ENCODE measurements at regions not wholly inside any gene's neighbourhood (a gene's known extent, or its start where the extent isn't known, plus 50 kb on each side); places are given as distances from the start of the nearest gene placed in this dataset.
A peak's percentile ranks its signal among the peaks of the same experiment; 100 is the strongest.

DNA sequence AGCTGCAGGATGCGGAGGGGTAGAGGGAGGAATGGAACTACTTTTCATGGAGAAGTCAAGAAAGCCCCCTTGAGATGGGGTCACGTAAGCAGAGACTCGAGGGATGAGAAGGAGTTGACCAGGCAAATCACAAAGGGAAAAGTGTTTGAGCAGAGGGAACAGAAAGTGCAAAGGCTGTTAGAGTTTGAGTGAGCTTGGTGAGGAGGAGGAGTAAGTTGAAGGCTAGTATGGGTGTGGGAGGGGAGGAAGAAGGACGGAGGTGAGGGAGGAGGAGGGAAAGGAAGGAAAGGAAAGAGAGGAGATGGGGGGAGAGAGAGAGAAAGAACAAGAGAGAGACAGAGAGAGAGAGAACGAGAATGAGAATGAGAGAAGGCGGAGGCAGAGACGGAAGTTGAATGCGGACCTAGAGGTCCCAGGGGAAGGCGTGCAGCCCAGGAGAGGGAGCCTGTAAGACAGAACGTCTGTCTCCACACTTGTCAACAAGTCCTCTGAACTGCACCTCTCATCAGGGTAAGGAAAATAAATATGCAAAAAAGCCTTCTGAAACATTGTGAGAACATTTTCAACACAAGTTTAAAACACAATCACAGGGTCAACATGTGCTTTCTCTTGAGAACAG, 279.8 kb upstream of the EEF2KMT start:
- no peak for DNase-seq (ENCODE audit: low spot score)

- DNase-seq (ENCODE audit: low spot score): no peak
Observed at GRCh38 chr16:5374184-5374583, 276.6 kb upstream of the EEF2KMT start.

DNA sequence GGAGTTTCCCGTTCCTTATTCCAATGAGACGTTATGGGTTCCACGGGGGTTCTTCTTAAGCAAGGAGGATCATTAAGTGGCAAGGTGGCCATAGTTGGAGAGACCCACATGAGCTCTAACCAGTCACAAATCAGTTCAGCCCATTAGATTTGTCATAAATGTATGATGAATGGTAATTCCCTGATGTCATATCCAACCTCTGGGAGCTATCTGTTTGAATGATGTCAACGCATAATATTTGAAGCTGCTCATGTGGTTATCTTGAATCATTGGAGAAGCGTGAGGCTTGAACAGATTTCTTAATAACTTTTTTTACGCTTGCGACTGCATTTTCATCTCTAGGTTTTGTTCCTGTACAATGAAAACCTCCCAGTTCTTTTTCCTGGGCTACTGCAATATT, 270.4 kb upstream of the EEF2KMT start:
- DNase-seq (ENCODE audit: low spot score): no peak

GRCh38 chr16:5366126-5366525, 268.5 kb upstream of the EEF2KMT start:
- no peak for DNase-seq (ENCODE audit: low spot score)

DNA sequence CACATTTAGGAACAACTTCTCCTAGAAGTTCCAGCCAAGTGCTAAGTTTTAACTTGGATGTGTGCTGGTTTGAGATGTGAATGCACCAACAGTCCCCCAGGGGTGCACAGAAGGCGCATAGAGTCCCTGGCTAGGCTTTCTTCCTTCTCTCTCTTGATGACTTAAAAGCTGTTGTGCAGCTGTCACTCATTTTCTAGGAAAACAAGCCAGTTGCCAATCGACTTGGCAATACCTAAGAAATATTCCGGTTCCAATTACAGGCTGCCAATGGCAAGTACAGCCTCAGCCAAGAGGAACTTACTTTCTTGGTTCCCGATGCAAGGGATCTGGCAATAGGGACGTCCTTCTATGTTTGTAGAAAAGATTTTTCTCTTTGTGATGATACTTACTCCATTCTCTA, 266.6 kb upstream of the EEF2KMT start:
- peak; percentile 15 for DNase-seq (ENCODE audit: low spot score)

DNA sequence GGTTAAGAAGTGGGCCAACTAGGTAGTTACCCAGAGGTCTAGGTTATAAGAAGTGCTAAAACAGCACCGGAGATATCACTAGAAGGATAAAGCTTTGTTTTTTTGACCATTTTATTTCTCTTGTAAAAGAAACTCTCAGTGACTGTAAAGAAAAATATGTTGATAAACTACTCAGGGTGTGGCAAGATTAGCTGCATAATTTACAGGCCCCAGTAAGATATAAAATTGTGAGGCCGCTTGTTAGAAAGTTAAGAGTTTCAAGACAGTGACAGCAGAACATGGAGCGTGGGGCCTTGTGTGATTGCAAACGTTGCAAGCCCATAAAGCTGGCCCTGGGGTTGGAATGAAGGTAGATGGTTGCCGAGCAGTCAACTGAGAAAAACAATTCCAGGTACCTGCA, 263.7 kb upstream of the EEF2KMT start:
- DNase-seq (ENCODE audit: low spot score): no peak

GRCh38 chr16:5354645-5355044, 257.1 kb upstream of the EEF2KMT start:
- no peak for DNase-seq (ENCODE audit: low spot score)

DNA sequence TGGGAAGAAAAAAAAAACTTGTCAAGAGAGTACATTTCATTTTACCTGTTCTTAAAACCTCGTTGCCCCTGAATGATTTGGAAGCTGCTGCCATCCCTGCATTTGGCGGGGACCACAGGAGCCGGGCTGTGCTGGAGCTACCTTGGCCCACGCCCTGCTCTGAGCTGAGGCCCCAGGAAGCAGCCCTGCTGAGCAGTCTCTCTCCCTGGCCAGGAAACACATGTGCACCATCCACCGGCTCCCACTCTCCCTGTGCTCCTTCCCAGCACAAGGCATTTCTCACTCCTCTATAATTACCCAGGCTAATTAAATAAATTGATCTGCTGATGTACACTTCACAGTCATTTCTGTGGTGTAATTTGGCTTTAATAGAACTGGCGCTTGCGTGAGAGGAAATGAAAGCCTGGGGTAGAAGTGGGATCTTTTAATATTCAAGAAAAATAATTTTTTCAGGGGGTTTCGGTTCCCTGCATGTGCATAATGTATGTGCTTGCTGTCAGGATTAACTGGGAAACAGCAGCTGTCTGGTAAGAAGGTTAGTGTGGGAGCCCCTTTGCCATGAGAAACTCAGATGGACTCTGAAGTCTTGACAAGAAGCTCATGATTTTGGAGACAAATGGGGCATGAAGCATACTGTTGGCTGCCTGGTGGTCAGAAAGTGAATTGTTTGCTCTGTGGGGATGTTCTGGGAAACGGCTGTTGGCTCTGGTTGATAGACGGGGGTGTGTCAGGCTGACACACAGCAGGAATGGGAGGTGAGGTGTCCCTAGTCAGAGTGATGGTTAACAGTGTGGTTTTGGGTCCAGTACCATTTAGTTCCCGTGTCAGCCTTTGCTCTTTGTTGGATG, 252.3 kb upstream of the EEF2KMT start:
- peak; percentile 7 for DNase-seq (ENCODE audit: low spot score)

- no peak for DNase-seq (ENCODE audit: low spot score)
Observed at GRCh38 chr16:5349101-5349500, 251.5 kb upstream of the EEF2KMT start.

DNA sequence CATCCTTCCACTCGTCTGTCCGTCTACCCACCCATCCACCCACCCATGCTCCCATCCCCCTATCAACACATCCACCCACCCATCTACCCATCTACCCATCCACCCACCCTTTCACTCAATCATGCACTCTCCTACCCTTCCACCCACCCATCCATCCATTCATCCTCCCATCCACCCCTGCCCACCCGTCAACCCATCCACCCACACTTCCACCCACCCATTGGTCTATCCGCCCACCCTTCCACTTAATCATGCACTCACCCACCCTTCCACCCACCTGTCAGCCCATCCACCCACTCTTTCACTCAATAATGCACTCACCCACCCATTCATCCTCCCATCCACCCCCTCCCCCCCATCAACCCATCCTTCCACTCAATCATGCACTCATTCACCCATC, 250.0 kb upstream of the EEF2KMT start:
- no peak for DNase-seq (ENCODE audit: low spot score)

DNA sequence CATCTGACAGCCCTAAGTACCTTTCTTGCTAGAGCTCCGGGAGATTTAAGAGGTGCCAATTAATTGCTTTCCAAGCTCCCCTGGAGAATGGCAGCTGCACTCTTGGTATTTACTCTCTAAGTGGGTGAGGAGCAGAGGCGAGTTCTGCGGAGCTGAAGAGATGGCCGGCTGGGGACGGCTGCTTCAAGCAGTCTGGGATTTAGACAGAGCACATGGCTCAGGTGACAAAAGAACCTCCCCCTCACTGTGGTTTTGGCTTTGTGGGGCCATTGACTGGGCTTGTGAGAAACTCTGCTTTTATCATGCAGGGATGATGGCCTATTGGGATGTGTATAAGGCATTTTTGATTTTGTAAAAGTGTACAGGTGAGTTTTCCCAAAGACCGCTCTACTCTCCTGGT, 239.3 kb upstream of the EEF2KMT start:
- DNase-seq (ENCODE audit: low spot score): no peak

DNA sequence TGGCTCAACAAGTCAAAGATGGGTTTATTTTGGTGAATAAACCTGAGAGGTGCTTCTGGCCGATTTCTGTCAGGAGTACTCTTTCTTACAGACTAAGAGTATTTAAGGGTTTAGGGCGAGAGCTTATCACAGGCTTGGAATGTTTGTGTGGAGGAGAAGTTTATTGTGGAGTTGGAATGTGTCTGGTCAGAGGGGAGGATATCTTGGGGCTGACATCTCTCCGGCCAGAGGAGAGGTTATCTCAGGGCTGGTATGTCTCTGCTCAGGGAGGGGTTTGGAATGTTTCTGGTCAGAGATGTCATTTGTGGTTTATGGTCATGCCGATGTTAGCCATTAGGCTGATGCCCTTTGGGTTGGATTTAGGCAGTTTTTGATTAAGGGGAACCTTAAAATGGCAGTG, 236.4 kb upstream of the EEF2KMT start:
- DNase-seq (ENCODE audit: low spot score): no peak

GRCh38 chr16:5333126-5333525, 235.5 kb upstream of the EEF2KMT start:
- no peak for DNase-seq (ENCODE audit: low spot score)

DNA sequence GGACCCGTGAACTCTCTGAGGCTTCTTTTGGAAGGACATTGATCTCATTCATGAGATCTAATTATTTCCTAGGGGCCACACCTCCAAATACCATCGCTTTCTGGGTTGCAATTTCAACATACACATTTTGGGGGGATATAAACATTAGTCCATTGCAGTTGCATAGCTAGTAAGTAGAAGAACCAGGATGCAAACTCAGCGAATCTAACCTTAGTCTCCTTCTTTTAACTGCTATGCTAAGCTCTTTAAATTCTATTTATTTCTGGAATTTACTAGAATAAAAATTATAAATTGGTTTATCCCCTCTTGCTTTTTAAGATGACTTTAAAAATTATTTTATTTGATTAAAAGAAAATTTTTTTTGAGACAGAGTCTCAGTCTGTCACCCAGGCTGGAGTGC, 232.5 kb upstream of the EEF2KMT start:
- DNase-seq (ENCODE audit: low spot score): no peak

GRCh38 chr16:5328546-5328945, 231.0 kb upstream of the EEF2KMT start:
- DNase-seq (ENCODE audit: low spot score): no peak

DNA sequence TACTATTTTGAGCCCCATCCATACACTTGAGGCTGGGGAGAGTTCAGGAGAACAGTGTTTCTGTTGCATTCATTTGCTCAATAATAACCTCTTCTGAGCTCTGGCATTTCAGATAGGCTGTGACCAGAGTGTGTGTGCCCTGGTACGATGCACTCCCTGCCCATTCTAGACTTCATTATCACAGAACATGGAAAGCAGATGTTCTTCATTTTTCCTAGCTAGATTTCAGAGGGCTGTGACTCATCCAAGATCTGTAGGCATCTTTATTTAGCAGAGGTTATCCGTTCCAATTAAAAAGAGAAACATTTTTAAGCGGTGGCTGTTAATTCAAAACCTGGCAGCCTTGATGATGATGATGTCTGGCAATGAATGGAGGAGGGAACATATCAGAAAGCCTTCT, 228.8 kb upstream of the EEF2KMT start:
- DNase-seq (ENCODE audit: low spot score): no peak

DNA sequence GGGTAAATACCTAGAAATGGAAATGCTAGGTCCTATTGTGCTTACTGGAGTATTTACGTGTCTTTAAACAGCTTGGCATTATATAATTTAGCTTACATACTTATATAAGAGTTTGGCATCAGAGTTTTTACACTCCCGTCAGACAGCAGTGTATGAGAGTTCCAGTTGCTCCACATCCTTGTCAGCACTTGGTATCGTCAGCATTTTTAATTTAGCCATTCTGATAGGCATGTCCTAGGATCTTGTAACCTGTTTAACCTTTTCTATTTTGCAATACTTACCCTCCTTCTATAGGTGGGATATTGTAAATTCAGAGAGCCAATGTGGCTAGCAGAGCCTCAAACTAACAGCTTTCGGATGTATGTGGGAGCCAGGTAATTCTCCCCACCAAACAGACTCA, 228.3 kb upstream of the EEF2KMT start:
- DNase-seq (ENCODE audit: low spot score): no peak

DNA sequence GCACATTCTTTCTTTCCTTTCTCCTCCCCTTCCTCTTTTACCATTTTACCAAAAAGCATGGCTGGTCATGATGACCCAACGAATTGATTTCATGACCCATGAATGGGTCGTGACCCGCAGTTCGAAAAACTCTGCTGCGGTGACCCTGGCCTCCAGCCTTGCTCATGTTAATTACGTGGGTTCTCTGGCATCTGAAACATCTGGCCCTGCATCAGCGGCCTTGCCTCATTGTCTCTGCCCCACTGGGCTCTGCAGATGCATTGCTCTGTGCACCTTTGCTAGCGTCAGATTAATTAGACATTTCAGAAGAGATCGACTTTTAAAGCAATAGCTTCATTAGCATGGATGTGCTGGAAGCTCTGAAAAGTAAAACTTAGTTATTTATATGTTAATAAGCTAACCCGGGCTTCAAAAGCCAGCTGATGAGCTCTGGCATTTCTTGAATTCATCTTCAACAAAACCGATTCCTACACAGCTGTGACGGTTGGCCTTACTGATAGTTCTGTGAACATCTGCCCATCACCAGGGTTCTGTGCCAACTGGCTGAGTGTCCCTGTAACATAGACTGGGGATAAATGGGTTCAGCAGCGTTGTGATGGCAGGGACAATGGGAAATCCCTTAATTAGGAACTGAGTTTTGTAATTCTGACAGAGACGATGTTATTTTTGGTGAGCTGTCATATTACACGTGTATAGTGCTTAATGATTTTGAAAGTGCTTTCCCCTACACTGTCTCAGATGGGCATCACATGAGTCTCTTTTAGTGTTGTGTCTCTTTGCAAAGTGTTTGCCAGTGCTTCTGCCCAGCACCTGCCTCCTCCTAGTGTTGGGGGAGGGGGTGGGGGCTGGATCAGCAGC, 225.9 kb upstream of the EEF2KMT start:
- no peak for DNase-seq (ENCODE audit: low spot score)

GRCh38 chr16:5321930-5322329, 224.3 kb upstream of the EEF2KMT start:
- no peak for DNase-seq (ENCODE audit: low spot score)

- DNase-seq (ENCODE audit: low spot score): no peak
Observed at GRCh38 chr16:5319799-5320198, 222.2 kb upstream of the EEF2KMT start.

GRCh38 chr16:5315914-5316313, 218.3 kb upstream of the EEF2KMT start:
- DNase-seq (ENCODE audit: low spot score): no peak

- DNase-seq (ENCODE audit: low spot score): no peak
Observed at GRCh38 chr16:5314377-5314776, 216.8 kb upstream of the EEF2KMT start.

Data from Ammon's horn (tissue), 1 donor.